ENCODE measurements at regions not wholly inside any gene's neighbourhood (a gene's known extent, or its start where the extent isn't known, plus 50 kb on each side); places are given as distances from the start of the nearest gene placed in this dataset.

DNA sequence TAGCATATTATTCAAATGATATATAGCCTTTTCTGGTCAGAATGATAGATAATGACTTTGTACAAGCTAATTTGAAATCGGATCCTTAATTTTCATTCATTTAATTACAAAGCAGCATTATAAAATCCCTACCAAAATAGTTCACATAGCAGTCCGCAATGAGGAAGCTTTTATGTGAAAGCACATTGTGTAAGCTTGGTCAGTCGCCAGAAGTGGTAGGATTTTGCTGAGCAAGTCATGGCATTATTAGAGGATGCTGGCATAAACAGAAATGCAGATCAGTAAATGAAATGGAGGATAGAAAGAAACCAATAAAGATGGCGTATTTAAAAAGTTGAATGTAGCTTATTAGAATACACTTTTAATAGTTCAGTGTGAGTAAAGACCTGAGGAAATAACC, 93.2 kb upstream of the DIAPH2 start:
- TF ChIP-seq, protein P1, sequence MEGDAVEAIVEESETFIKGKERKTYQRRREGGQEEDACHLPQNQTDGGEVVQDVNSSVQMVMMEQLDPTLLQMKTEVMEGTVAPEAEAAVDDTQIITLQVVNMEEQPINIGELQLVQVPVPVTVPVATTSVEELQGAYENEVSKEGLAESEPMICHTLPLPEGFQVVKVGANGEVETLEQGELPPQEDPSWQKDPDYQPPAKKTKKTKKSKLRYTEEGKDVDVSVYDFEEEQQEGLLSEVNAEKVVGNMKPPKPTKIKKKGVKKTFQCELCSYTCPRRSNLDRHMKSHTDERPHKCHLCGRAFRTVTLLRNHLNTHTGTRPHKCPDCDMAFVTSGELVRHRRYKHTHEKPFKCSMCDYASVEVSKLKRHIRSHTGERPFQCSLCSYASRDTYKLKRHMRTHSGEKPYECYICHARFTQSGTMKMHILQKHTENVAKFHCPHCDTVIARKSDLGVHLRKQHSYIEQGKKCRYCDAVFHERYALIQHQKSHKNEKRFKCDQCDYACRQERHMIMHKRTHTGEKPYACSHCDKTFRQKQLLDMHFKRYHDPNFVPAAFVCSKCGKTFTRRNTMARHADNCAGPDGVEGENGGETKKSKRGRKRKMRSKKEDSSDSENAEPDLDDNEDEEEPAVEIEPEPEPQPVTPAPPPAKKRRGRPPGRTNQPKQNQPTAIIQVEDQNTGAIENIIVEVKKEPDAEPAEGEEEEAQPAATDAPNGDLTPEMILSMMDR (IDR thresholded peaks at IDR 0.05), result no peak
- TF ChIP-seq POLR2A (IDR thresholded peaks at IDR 0.05; ENCODE audit: low read depth), result no peak
- TF ChIP-seq EP300 (IDR thresholded peaks at IDR 0.05), result no peak

Measured in esophagus muscularis mucosa (tissue), 4 donors.